Erythroblast (primary cell): ENCODE measurements at regions not wholly inside any gene's neighbourhood (a gene's known extent, or its start where the extent isn't known, plus 50 kb on each side); places are given as distances from the start of the nearest gene placed in this dataset.

Experiments used
- GATA1 ChIP-seq: IDR thresholded peaks from 2 replicates; pipeline ENCODE4 v1.6.1; 2011; ENCODE audit warnings: low read depth, mild to moderate bottlenecking, control low read depth, low read length, moderate library complexity
- POLR2A ChIP-seq: IDR thresholded peaks from 2 replicates; pipeline ENCODE4 v1.6.1; 2011; ENCODE audit warnings: mild to moderate bottlenecking, low read length

DNA sequence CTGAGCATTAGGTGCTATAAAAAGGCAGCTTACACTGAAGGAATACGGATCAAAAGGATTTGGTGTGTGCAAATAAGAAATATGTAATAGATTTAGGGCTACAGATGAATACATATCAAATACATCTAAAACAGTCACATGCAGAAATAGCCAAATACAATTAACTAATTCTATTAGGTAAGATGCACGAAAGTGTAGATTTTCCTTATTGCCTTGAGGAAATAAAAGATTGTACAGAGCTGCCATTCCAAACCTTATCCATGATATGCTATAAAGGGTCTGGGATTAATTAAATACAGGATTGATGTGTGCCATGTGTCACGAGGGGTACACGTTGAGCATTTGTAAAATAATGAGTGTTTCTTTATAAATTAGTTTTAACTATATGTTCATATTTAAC is 107.0 kb upstream of the ELOVL6 start:
- TF ChIP-seq POLR2A (no peak), GATA1 (no peak)
